Fibroblast of lung (primary cell): ENCODE measurements at regions not wholly inside any gene's neighbourhood (a gene's known extent, or its start where the extent isn't known, plus 50 kb on each side); places are given as distances from the start of the nearest gene placed in this dataset.

Experiments used
- EZH2 ChIP-seq: IDR thresholded peaks from 2 replicates; pipeline ENCODE4 v1.5.1; 2012; ENCODE audit warnings: low read length, control low read depth, mild to moderate bottlenecking; ENCODE audit errors: missing control alignments
- TF ChIP-seq, protein P1 (sequence below), 2 donors: IDR thresholded peaks in 1 of 2; conservative IDR thresholded peaks in 1 of 2; 1 replicate in 1 of 2; 2 replicates in 1 of 2; pipeline ENCODE4 v1.5.1; 2011 to 2012; ENCODE audit warnings: low read length in 2 of 2, control low read depth in 1 of 2, inconsistent platforms in 1 of 2, low read depth in 1 of 2, mild to moderate bottlenecking in 1 of 2

DNA sequence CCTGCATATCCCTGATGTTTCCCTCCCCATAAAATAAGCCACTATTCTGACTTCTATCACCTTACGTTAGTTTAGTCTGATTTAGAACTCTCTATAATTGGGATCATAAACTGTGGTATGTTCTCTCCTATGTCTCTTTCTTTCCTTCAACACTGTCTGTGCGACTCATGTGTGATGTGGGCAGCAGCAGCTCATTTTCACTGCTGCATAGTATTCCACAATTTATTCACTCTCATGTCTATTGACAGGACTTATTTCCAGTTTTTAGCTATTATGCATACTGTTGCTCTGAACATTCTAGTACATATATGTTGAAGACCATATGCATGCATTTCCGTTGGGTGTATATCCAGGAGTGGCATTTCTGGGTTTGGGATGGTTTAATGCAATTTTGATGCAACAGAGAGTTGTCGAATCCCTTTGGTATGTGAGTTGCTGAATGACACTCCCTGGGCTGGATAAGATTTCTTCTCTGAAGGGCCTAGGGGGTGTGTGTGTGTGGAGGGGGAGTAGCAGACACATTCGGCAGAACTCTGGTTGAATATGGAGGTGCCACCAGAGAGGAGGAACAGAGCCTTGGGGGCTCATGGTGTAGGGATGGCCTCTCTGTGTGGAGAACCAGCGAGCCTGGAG is 87.8 kb upstream of the PCBD1 start:
- TF ChIP-seq, protein P1, sequence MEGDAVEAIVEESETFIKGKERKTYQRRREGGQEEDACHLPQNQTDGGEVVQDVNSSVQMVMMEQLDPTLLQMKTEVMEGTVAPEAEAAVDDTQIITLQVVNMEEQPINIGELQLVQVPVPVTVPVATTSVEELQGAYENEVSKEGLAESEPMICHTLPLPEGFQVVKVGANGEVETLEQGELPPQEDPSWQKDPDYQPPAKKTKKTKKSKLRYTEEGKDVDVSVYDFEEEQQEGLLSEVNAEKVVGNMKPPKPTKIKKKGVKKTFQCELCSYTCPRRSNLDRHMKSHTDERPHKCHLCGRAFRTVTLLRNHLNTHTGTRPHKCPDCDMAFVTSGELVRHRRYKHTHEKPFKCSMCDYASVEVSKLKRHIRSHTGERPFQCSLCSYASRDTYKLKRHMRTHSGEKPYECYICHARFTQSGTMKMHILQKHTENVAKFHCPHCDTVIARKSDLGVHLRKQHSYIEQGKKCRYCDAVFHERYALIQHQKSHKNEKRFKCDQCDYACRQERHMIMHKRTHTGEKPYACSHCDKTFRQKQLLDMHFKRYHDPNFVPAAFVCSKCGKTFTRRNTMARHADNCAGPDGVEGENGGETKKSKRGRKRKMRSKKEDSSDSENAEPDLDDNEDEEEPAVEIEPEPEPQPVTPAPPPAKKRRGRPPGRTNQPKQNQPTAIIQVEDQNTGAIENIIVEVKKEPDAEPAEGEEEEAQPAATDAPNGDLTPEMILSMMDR (conservative IDR thresholded peaks at IDR 0.05 in 1 of 2, IDR thresholded peaks at IDR 0.05 in 1 of 2; ENCODE audit: low read depth in 1 of 2, low read length in 2 of 2): no peak
- TF ChIP-seq EZH2: no peak
